Colonic mucosa (tissue), 4 donors: ENCODE measurements at regions not wholly inside any gene's neighbourhood (a gene's known extent, or its start where the extent isn't known, plus 50 kb on each side); places are given as distances from the start of the nearest gene placed in this dataset.
"Not testable (repeated sequence)": the region's sequence is repeated elsewhere in the genome, so short reads cannot be mapped to it uniquely, and the experiment has no call there.

ENCODE experiments used
- DNase-seq: peaks from one replicate; pipeline ENCODE4 v3.0.0-alpha.2; 2020
- H3K27ac ChIP-seq: fragments of 200-600 bp; one replicate; pipeline ENCODE4 v1.8.0; 2021
- H3K27me3 ChIP-seq: fragments of 200-600 bp; one replicate; pipeline ENCODE4 v1.8.0; 2021
- H3K36me3 ChIP-seq: fragments of 200-600 bp; one replicate; pipeline ENCODE4 v1.8.0; 2021
- H3K4me1 ChIP-seq: fragments of 200-600 bp; one replicate; pipeline ENCODE4 v1.8.0; 2021; ENCODE audit warnings: mild to moderate bottlenecking
- H3K4me3 ChIP-seq: fragments of 200-600 bp; one replicate; pipeline ENCODE4 v1.8.0; 2021
- H3K9ac ChIP-seq, 2 donors: one replicate each; pipeline ENCODE4 v1.7.0; 2013; ENCODE audit warnings: control low read depth in 2 of 2, low read depth in 2 of 2, low read length in 2 of 2
- H3K9me3 ChIP-seq: fragments of 200-600 bp; one replicate; pipeline ENCODE4 v1.8.0; 2021
- intact Hi-C: fragments of 100-400 bp; cut with DNase I; formaldehyde crosslinking; loops from one replicate; pipeline ENCODE4 v1.14.1; 2022
- TF ChIP-seq, protein P1 (sequence below): fragments of 200-600 bp; IDR thresholded peaks from one replicate; pipeline ENCODE4 v1.8.0; 2022; ENCODE audit warnings: antibody characterized with exemption, mild to moderate bottlenecking
- donor health status: healthy.
- donor health status: DM: no; HTN: no; CAD: no.
- donor health status: DM: no; HTN: no; CAD: no.

DNA sequence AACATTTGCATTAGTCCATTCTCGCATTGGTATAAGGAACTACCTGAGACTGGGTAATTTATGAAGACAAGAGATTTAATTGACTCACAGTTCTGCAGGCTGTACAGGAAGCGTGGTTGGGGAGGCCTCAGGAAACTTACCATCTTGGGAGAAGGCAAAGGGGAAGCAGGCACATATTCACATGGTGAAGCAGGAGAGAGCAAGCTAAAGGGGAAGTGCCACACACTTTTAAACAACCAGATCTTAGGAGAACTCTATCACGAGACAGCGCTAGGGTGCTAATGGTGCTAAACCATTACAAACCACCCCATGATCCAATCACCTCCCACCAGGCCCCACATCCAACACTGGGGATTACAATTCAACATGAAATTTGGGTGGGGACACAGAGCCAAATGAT lies 201.7 kb upstream of the MGAT5 start:
- no peaks in the 10 kb centered on the region for H3K9me3 ChIP-seq
- H3K4me3 ChIP-seq = no peak overlapping the region
- no peaks in the 10 kb centered on the region for H3K27me3 ChIP-seq
- H3K4me1 ChIP-seq = no peaks in the 10 kb centered on the region
- TF ChIP-seq, protein P1, sequence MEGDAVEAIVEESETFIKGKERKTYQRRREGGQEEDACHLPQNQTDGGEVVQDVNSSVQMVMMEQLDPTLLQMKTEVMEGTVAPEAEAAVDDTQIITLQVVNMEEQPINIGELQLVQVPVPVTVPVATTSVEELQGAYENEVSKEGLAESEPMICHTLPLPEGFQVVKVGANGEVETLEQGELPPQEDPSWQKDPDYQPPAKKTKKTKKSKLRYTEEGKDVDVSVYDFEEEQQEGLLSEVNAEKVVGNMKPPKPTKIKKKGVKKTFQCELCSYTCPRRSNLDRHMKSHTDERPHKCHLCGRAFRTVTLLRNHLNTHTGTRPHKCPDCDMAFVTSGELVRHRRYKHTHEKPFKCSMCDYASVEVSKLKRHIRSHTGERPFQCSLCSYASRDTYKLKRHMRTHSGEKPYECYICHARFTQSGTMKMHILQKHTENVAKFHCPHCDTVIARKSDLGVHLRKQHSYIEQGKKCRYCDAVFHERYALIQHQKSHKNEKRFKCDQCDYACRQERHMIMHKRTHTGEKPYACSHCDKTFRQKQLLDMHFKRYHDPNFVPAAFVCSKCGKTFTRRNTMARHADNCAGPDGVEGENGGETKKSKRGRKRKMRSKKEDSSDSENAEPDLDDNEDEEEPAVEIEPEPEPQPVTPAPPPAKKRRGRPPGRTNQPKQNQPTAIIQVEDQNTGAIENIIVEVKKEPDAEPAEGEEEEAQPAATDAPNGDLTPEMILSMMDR = no peak
- no peak overlapping the region for H3K27ac ChIP-seq
- no peaks in the 10 kb centered on the region for H3K36me3 ChIP-seq
- no peak for DNase-seq
- no peak overlapping the region for H3K9ac ChIP-seq
- intact Hi-C loops = no loop called here

DNA sequence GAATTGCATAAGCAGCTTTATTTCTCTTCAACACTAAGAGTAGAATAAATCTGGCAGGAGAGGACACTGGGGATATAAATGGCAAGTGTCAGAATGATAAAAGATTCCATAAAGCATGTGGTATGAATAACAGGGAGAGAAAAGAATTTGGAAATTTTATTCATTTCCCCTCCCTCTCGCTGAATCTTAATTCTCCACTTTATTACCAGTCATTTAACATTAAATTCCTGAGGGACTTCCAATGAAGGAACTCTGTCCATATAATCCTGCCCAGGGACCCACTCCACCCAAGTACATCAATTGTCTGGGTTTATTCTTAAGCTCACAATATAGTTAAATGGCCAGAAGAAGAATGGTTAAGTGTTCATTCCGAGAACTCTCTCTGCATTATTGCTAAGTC lies 197.7 kb upstream of the MGAT5 start:
- Histone ChIP-seq H3K4me3 (no peak overlapping the region), H3K36me3 (no peaks in the 10 kb centered on the region), H3K9ac (no peak overlapping the region), H3K27ac (no peak overlapping the region), H3K27me3 (no peaks in the 10 kb centered on the region), H3K9me3 (no peaks in the 10 kb centered on the region), H3K4me1 (no peaks in the 10 kb centered on the region)
- TF ChIP-seq, protein P1 = no peak
- intact Hi-C loops = no loop called here
- no peak for DNase-seq

DNA sequence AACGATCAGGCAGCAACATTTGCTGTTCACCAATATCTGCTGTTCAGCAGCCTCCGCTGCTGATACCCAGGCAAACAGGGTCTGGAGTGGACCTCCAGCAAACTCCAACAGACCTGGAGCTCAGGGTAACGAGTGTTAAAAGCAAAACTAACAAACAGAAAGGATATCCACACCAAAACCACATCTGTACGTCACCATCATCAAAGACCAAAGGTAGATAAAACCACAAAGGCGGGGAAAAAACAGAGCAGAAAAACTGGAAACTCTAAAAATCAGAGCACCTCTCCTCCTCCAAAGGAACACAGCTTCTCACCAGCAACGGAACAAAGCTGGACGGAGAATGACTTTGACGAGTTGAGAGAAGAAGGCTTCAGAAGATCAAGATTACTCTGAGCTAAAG lies 192.8 kb upstream of the MGAT5 start:
- H3K9me3 ChIP-seq, H3K4me1 ChIP-seq, DNase-seq, H3K36me3 ChIP-seq, H3K27me3 ChIP-seq, H3K4me3 ChIP-seq, H3K27ac ChIP-seq, intact Hi-C loops, H3K9ac ChIP-seq: not testable (repeated sequence)

DNA sequence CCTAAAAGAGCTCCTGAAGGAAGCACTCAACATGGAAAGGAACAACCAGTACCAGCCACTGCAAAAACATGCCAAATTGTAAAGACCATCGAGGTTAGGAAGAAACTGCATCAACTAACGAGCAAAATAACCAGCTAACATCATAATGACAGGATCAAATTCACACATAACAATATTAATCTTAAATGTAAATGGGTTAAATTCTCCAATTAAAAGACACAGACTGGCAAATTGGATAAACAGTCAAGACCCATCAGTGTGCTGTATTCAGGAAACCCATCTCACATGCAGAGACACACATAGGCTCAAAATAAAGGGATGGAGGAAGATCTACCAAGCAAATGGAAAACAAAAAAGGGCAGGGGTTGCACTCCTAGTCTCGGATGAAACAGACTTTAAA lies 191.6 kb upstream of the MGAT5 start:
- H3K4me3 ChIP-seq, H3K36me3 ChIP-seq, H3K27me3 ChIP-seq, intact Hi-C loops, H3K27ac ChIP-seq, H3K9me3 ChIP-seq, H3K9ac ChIP-seq, DNase-seq, H3K4me1 ChIP-seq: not testable (repeated sequence)

DNA sequence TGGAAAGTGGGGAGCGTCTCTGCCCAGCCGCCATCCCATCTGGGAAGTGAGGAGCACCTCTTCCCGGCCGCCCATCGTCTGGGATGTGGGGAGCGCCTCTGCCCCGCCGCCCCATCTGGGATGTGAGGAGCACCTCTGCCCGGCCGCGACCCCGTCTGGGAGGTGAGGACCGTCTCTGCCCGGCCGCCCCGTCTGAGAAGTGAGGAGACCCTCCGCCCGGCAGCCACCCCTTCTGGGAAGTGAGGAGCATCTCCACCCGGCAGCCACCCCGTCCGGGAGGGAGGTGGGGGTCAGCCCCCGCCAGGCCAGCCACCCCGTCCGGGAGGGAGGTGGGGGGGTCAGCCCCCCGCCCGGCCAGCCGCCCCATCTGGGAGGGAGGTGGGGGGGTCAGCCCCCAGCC lies 190.0 kb upstream of the MGAT5 start:
- H3K4me1 ChIP-seq, DNase-seq, H3K4me3 ChIP-seq, H3K9me3 ChIP-seq, H3K36me3 ChIP-seq, H3K9ac ChIP-seq, H3K27ac ChIP-seq, intact Hi-C loops, H3K27me3 ChIP-seq: not testable (repeated sequence)

DNA sequence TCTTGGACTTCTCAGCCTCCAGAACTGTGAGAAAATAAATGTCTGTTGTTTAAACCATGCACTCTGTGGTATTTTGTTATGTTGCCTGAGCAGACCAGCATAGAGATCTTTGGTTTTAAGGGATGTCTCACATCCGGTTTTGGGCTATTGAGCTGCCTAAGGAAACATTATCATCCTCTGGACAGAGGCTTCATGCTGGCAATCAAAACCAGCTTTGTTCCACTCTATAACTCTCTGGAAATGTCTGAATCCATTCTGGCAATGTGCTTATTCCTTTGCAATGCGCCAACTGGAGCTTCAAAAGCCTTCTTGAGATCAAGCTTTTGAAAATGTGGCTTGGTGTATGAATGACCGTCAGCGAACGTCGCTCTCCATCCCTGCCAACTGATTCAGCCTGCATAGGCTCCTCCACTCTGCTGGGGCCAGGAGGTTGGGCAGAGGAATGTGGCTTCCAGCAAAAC lies 183.6 kb upstream of the MGAT5 start:
- Histone ChIP-seq H3K4me1 (no peaks in the 10 kb centered on the region), H3K9me3 (no peaks in the 10 kb centered on the region), H3K9ac (no peak overlapping the region), H3K4me3 (no peak overlapping the region), H3K27me3 (no peaks in the 10 kb centered on the region), H3K36me3 (no peaks in the 10 kb centered on the region), H3K27ac (no peak overlapping the region)
- TF ChIP-seq, protein P1 = no peak
- DNase-seq = no peak
- intact Hi-C loops = no loop called here

DNA sequence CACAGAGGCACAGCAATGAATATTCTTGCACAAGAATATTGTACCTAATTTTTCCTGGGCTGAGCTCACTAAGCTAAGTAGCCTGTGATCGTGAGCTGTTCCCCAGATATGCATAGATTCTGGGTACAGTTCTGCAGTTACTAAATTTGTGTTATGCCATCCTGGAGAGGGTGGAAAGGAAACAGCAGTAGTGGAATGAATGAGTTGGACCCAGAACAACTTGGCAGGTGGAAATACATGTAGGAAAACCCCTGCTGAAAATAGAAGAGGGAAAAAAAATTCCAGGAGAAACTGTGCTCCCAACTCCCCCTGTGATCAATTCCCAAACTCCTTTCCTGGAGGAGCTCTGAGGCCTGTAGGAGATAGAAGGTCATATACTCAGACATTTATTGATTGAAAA lies 181.5 kb upstream of the MGAT5 start:
- intact Hi-C loops = no loop called here
- TF ChIP-seq, protein P1 = no peak
- no peak for DNase-seq
- H3K4me1 ChIP-seq = no peaks in the 10 kb centered on the region
- no peaks in the 10 kb centered on the region for H3K9me3 ChIP-seq
- no peak overlapping the region for H3K4me3 ChIP-seq
- H3K27me3 ChIP-seq = no peaks in the 10 kb centered on the region
- H3K36me3 ChIP-seq = no peaks in the 10 kb centered on the region
- H3K27ac ChIP-seq = no peak overlapping the region
- H3K9ac ChIP-seq = no peak overlapping the region
